Sigmoid colon (tissue), 6 donors: ENCODE measurements at regions not wholly inside any gene's neighbourhood (a gene's known extent, or its start where the extent isn't known, plus 50 kb on each side); places are given as distances from the start of the nearest gene placed in this dataset.
"Not testable (repeated sequence)": the region's sequence is repeated elsewhere in the genome, so short reads cannot be mapped to it uniquely, and the experiment has no call there.

Experiments
- DNase-seq: peaks from one replicate; pipeline ENCODE4 v3.0.0-alpha.2; 2019
- H3K27ac ChIP-seq, 4 donors: fragments of 200-600 bp; sonication (generic); one replicate each; pipeline ENCODE4 v1.5.1; 2016 to 2019; ENCODE audit warnings: mild to moderate bottlenecking in 1 of 4
- H3K27me3 ChIP-seq, 3 donors: fragments of 200-600 bp; sonication (generic); one replicate each; pipeline ENCODE4 v1.5.1; 2019; ENCODE audit warnings: mild to moderate bottlenecking in 1 of 3
- H3K36me3 ChIP-seq, 4 donors: fragments of 200-600 bp; sonication (generic); one replicate each; pipeline ENCODE4 v1.5.1; 2016 to 2019
- H3K4me1 ChIP-seq, 4 donors: fragments of 200-600 bp; sonication (generic); one replicate each; pipeline ENCODE4 v1.5.1; 2017 to 2019
- H3K4me3 ChIP-seq, 4 donors: fragments of 200-600 bp; sonication (generic); one replicate each; pipeline ENCODE4 v1.5.1; 2017 to 2019; ENCODE audit warnings: mild to moderate bottlenecking in 2 of 4, moderate library complexity in 1 of 4
- H3K9me3 ChIP-seq, 4 donors: fragments of 200-600 bp in 3 of 4; sonication (generic) in 3 of 4; one replicate each; pipeline versions ENCODE4 v1.5.1 to v1.6.1; 2013 to 2019
- WGBS, 2 donors: extraction: QIAGEN DNeasy Blood & Tissue Kit; methylation state at CpG; one replicate each; pipeline ENCODE4 v1.1.7; 2013; 5-methylcytosine and 5-hydroxymethylcytosine counted together
- intact Hi-C: fragments of 100-400 bp; cut with DNase I; formaldehyde crosslinking; loops from one replicate; pipeline ENCODE4 v1.15.1; 2023
- donor health status: healthy with polysubstance abuse.
- donor health status: healthy.

DNA sequence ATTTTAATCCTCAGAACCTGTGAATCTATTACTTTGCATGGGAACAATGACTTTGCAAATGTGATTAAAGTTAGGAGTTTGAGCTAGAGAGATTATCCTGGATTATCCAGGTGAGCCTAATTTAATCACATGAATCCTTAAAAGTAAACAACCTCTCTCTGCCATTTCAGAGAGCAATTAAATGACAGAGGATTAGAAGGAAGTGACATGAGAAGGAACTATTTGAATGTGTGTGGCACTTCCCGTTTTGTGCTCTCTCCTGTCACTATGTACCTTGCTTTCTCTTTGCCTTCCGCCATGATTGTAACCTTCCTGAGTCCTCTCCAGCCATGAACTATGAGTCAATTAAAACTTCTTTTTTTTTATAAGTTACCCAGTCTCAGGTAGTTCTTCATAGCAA, 559.2 kb downstream of the PRIM2 start:
- 72 to 82% methylated on average over 2 of the region's 2 CpGs for WGBS, 2 donors
- H3K4me3 ChIP-seq, H3K36me3 ChIP-seq, H3K4me1 ChIP-seq, H3K27ac ChIP-seq, H3K27me3 ChIP-seq, intact Hi-C loops, DNase-seq, H3K9me3 ChIP-seq: not testable (repeated sequence)

DNA sequence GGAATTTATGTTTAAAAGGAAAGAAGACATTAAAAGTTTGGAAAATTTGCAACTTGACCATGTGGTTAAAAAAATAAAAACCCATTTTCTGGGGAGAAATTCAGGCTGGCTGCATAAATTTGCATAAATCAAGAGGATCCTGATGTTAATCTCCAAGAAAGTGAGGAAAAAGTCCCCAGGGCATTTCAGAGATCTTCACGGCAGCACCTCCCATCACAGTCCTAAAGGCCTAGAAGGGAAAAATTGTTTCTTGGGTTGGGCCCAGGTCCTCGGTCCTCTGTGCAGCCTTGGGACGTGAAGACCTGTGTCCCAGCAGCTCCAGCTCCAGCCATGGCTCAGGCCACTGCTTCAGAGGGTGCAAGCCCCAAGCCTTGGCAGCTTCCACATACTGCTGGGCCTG, 560.3 kb downstream of the PRIM2 start:
- H3K27me3 ChIP-seq, H3K9me3 ChIP-seq, H3K4me1 ChIP-seq, DNase-seq, H3K36me3 ChIP-seq, H3K4me3 ChIP-seq, H3K27ac ChIP-seq, intact Hi-C loops: not testable (repeated sequence)
- WGBS, 2 donors: 86 to 91% methylated on average over 3 of the region's 3 CpGs

DNA sequence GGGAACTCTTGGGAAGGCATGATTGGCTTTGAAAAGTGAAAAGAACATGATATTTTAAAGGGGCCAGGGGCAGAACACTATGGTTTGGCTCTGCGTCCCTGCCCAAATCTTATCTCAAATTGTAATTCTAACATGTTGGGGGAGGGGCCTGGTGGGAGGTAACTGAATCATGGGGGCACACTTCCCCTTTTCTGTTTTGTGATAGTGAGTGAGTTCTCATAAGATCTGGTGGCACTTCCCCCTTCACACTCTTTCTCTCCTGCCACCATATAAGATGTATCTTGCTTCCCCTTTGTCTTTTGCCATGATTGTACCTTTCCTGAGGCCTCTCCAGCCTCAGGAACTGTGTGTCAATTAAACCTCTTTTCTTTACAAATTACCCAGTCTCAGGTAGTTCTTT, 561.4 kb downstream of the PRIM2 start:
- H3K4me3 ChIP-seq, H3K4me1 ChIP-seq, H3K27me3 ChIP-seq, DNase-seq, H3K36me3 ChIP-seq, intact Hi-C loops, H3K9me3 ChIP-seq, H3K27ac ChIP-seq: not testable (repeated sequence)
- 71 to 80% methylated on average over 1 of the region's 1 CpG for WGBS, 2 donors

DNA sequence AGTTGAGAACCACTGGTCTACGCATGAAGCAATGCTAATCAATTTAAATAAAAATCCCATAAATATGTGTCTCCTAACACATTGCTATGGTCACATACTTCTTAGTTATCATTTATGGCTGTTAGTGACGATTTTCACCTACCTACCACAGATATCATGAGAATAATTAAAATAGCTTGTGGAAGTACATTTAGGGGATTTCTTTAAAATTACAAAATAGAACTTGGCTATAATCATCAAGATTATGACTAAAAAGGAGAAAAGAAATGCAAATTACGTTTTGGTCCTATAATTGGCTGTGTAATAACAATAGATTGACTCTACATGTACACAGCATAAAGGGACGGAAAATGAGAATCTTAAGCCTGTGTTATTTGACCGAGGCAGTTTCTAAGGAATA, 581.4 kb downstream of the PRIM2 start:
- H3K4me3 ChIP-seq, DNase-seq, H3K36me3 ChIP-seq, H3K27ac ChIP-seq, H3K27me3 ChIP-seq, intact Hi-C loops, H3K9me3 ChIP-seq, H3K4me1 ChIP-seq: not testable (repeated sequence)
- 78 to 80% methylated on average over 5 of the region's 5 CpGs for WGBS, 2 donors

DNA sequence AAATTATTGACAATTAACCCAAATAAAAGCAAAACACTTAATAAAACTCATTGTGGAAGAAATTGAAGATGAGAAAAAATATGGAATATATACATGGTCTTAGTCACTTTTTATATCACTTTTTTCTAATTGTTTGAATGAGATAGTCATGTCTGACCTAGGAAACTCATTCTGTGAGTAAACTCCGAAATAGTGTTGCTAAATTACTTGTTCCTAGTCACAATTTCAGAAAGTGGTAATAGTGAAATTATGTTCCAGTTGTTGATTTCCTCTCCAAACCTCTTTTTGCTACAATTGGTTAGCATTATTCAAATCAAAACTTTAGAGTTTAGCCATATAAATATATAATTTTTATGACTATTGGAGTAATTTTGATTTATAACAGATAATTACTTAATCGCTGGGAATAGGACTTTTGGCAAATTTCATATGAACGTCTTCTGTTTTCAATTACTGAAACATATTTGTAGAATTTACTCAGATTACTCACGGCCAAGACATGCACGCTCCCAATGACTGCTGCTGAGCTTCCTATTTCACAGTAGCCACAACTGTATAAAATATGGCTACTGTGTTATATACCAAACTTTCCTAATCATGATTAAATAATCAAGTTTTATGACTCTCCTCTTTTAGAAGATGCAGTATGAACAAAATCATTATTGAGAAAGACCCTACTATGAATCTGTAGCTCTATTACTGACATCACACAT, 583.4 kb downstream of the PRIM2 start:
- H3K27me3 ChIP-seq, DNase-seq, intact Hi-C loops, H3K27ac ChIP-seq, H3K36me3 ChIP-seq, H3K9me3 ChIP-seq, H3K4me3 ChIP-seq, H3K4me1 ChIP-seq: not testable (repeated sequence)
- WGBS, 2 donors: 78 to 91% methylated on average over 2 of the region's 5 CpGs

DNA sequence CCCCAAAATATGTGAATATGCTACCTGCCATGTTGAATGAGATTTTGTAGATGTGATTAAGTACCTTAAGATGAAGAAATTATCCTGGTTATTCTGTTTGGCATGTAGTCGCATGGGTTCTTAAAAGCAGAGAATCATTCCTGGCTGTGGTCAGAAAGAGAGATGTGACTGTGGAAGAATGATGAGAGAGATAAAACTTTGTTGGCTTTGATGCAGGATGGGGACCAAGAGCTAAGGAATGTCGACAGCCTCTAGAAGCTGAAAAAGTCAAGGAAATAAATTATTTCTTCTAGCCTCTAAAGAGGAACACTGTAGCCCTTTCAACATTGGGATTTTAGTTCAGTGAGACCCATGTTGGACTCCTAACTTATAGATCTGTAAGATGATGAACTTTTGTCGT, 584.0 kb downstream of the PRIM2 start:
- H3K9me3 ChIP-seq, H3K4me3 ChIP-seq, intact Hi-C loops, H3K4me1 ChIP-seq, H3K27me3 ChIP-seq, H3K36me3 ChIP-seq, DNase-seq, H3K27ac ChIP-seq: not testable (repeated sequence)
- 91 to 92% methylated on average over 3 of the region's 3 CpGs for WGBS, 2 donors

DNA sequence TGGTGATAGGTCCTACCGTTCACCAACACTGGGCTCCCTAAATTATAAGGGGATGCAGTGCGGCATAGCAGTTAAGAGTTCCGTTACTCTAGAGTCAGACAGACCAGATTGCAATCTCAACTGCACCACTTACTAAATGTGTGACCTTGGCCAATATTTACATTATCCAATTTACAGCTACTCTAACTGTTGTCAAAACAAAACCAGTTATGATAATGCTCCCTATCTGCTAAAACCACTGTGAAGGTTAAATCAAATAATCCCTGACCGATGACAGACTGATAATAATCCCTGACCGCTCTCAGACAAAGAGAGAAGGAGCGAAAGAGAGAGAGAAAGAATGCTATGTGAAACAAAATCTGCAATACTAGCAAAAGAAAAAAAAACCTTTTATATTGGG, 586.9 kb downstream of the PRIM2 start:
- WGBS, 2 donors: 71 to 77% methylated on average over 6 of the region's 6 CpGs
- intact Hi-C loops, DNase-seq, H3K4me1 ChIP-seq, H3K27ac ChIP-seq, H3K9me3 ChIP-seq, H3K36me3 ChIP-seq, H3K27me3 ChIP-seq, H3K4me3 ChIP-seq: not testable (repeated sequence)

DNA sequence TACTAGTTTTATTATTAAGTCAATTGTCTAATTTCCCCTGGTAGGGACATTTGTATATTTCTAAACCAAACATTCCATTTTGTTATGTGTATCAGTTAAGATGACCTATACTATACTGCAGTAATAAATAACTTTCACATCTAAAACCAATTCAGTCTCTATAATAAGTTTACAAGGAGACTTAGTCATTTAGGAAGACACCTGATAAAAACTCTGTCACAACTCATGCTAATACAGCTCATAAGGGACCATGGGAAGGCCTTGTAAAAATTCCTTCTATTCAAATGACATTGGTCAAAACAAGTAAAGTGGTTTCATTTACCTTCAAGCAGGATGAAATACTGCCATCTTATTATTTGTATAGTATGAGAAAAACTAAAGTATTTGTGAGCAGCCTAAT, 597.9 kb downstream of the PRIM2 start:
- H3K36me3 ChIP-seq, H3K27me3 ChIP-seq, DNase-seq, H3K9me3 ChIP-seq, intact Hi-C loops, H3K4me3 ChIP-seq, H3K27ac ChIP-seq, H3K4me1 ChIP-seq: not testable (repeated sequence)

DNA sequence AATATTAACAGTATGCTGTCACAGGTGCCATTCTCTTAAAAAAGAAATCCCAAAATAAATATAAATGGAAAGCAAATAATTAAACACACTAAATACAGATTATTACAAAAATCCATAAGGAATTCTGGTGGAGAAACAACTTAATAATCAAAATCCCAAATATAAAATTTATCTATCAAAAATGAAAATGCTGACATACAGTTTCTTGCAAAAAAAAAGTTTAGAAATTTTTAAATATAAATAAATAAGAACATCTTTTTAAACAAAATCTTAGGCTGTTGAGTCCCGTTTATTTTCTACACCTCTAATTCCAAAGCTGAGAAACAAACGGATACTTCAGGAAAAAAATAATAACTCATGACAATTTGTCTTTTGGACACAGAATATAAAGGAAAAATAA, 625.5 kb downstream of the PRIM2 start:
- H3K36me3 ChIP-seq, DNase-seq: not testable (repeated sequence)
- WGBS, 2 donors: 94 to 96% methylated on average over 2 of the region's 2 CpGs

DNA sequence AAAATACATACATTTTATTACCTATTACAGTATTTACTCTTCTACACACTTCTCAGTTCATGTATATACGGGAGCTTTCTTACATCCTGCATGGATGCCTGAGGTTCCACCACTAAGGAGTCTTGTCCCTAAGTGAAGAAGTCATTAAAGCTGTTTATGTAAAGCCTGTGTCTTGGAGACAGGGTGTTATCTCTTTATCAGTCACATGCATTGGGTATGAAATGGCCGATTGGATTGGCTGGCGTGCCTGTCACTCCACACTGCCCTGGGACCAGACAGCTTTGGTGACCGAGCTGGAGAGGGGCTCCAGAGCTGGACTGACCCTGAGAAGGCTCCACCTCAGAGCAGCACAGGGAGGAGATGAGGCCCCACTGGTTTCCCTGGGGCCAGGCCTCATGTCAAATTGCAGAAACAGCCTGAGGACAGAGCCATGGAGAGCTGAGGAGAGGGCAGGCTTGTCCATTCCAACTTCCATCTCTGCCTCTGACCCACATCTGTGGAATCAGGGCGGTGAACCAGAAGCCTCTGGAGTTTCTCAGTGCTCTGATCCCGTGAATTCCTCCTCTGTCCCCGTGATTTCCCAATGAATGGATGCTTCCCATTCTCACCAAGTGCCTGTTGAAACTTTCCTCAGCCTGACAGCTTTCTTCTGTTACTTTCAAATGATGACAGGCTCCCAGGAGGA, 628.8 kb downstream of the PRIM2 start:
- H3K27me3 ChIP-seq, H3K27ac ChIP-seq, intact Hi-C loops, H3K4me3 ChIP-seq, DNase-seq, H3K4me1 ChIP-seq, H3K9me3 ChIP-seq: not testable (repeated sequence)
- H3K36me3 ChIP-seq: peaks cover 6 to 22% (median 9%) of the 10 kb centered on the region in 4 donors
- 89% methylated on average over 7 of the region's 7 CpGs for WGBS, 2 donors

More for the DNA sequence above, 625.5 kb downstream of the PRIM2 start:
- H3K27ac ChIP-seq, H3K27me3 ChIP-seq, H3K9me3 ChIP-seq, H3K4me1 ChIP-seq, H3K4me3 ChIP-seq, intact Hi-C loops: not testable (repeated sequence)

DNA sequence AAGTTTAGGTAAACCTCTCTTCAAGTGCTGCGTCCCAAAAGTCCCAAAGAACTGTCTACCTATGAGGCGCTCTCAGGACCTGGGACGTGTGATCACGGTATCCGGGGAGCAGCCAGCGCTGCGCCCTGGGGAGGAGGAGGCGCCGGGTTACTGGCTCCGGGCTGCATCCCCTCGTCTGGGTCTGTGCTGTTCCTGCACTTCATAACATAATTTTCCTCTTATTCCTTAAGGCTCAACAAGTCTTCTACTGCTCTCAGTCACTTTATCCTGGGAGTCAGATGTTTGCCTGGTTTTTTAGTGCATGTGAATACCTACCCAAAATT, 629.3 kb downstream of the PRIM2 start:
- peaks cover 6 to 23% (median 9%) of the 10 kb centered on the region in 4 donors for H3K36me3 ChIP-seq
- H3K9me3 ChIP-seq, intact Hi-C loops, H3K27me3 ChIP-seq, DNase-seq, H3K4me3 ChIP-seq, H3K4me1 ChIP-seq, H3K27ac ChIP-seq: not testable (repeated sequence)
- 97 to 99% methylated on average over 11 of the region's 11 CpGs for WGBS, 2 donors

DNA sequence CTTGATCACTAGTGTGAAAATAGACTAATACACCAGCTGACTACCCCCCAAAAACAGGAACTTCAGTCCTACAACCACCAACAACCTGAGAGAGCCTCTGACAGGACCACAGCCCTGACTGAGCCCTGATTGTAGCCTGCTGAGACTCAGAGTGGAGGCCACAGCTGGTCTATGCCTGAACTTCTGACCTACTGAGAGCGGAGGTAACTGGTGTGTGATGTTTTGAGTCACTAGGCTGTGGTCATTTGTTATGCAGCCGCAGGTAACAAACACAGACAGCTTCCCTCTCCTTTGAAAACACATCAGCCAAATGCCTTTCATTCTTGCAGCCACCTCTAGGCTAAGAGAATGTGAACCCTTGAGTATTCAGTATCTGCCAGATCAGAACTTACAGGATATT, 631.1 kb downstream of the PRIM2 start:
- WGBS, 2 donors: 88 to 95% methylated on average over 2 of the region's 2 CpGs
- intact Hi-C loops, H3K27me3 ChIP-seq, H3K9me3 ChIP-seq, H3K27ac ChIP-seq, DNase-seq, H3K4me1 ChIP-seq, H3K4me3 ChIP-seq: not testable (repeated sequence)
- H3K36me3 ChIP-seq: peaks cover 6 to 23% (median 9%) of the 10 kb centered on the region in 4 donors

DNA sequence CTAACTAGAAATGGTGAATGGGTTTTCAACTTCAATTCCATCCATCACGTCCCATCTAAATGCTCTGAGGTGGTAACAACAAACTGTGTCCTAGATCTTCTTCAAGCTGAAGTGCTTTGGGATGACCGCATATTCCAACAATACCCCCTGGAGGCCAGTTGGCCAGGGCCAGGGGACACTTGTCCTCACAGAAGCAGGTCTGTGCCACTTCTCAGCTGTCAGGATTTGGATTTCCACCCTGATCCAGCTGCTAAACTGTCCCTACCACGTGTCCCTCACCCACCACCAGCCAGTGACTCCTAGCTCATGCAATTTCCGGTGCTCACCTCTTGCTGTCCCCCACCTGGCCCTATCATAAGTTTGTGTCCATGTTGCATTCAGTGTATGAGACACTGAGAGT, 633.0 kb downstream of the PRIM2 start:
- H3K27me3 ChIP-seq, H3K4me3 ChIP-seq, DNase-seq, H3K9me3 ChIP-seq, H3K27ac ChIP-seq, H3K4me1 ChIP-seq, intact Hi-C loops: not testable (repeated sequence)
- 88 to 95% methylated on average over 4 of the region's 4 CpGs for WGBS, 2 donors
- H3K36me3 ChIP-seq: peaks cover 6 to 28% (median 9%) of the 10 kb centered on the region in 4 donors
